ENCODE measurements at regions not wholly inside any gene's neighbourhood (a gene's known extent, or its start where the extent isn't known, plus 50 kb on each side); places are given as distances from the start of the nearest gene placed in this dataset.
A peak's percentile ranks its signal among the peaks of the same experiment; 100 is the strongest.

- DNase-seq: no peak
Measured at GRCh38 chr2:234304950-234305349, 191.9 kb downstream of the ARL4C start.

DNA sequence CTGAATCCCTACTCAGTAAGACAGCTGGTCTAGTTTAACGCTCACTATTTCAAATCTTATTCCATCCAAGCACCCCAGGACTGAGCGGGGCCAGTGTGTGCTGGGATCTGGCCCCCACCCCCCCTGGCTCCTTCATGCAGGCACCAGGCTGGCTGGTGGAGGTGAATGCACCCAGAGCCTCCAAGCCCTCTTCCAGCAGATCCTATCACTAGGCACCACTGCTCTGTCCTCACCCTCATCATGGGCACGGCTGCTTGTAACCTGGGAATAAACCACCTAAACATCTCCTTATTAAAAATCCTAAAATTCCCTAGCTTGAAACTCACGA is 194.3 kb downstream of the ARL4C start:
- DNase-seq: no peak

DNA sequence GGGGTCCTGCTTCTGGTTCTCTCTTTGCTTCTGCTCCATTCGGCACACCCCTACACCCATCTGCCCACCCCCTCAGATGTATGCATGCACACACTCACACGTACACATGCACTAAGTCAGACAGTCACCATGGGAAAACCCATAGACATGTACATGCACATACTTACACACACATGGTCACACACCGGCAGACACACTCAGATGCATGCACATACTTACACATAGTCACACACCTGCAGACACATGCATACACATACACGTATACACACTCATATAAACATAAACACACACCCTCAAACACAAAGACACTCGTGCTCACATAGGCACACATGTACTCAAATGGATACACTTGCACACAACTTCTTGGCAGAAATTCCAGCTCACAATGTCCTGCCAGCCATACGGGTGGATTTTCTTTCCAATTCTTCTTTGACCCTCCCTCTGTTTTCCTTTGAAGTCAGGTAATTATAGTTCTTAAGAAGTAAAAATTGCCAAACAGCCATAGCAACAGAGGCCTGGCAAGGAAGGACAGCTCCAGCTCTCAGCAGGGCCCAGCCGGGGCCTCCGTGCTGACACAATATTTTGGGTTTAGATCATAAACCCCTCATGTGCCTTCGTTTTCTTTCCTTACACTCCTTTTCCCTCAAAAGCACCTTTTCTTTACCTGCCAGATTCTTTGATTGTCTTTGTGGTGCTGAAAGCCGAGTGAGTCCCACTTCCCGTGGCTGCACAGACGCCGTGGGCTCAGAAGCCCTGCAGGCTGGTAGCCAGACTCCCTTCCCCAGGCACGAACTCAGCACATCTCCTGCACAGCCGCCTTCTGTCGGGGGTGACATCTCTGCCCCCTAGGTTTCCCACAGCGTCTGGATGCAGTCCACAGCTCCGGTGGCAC is 195.7 kb downstream of the ARL4C start:
- no peak for DNase-seq

GRCh38 chr2:234300391-234300925 is 196.4 kb downstream of the ARL4C start:
- no peak for DNase-seq

GRCh38 chr2:234298918-234299317 is 198.0 kb downstream of the ARL4C start:
- no peak for DNase-seq

GRCh38 chr2:234296991-234297390 is 199.9 kb downstream of the ARL4C start:
- DNase-seq: no peak

GRCh38 chr2:234293973-234294372 is 202.9 kb downstream of the ARL4C start:
- peak; percentile 44 for DNase-seq

DNA sequence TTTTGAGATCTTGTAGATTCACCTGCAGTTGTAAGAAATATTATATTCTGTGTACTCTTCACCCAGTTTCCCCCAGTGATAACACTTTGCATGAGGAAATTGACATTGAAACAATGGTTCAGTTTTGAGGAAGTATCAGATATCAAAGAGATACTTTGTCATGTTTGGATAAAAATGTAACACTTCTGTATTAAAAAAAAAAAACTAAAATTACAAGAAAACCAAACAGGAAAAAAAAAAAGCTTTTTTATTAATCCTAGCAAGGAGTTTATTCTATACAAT is 204.0 kb downstream of the ARL4C start:
- DNase-seq: no peak

- no peak for DNase-seq
Measured at GRCh38 chr2:234292205-234292961, 204.5 kb downstream of the ARL4C start.

DNA sequence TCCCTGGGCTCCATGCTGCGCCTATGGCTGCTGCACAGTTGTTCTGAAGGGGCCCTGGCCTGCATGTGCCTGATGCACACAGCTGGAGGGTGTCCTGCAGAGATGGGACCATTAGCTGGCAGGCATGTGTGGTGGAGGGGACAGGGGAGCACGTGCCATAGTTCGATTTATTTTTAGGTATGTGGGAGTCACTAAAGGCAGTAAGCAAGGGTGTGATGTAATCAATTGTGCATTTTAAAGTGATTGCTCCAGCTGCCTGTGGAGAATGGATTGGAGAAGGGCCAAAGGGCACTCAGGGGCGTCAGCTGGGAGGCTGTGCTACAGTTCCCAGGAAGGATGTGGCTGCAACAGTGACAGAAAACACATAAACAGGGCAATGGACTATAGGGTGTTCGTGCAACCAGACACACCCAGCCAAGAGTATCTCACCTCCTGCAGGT is 205.1 kb downstream of the ARL4C start:
- DNase-seq: peak; percentile 9

- no peak for DNase-seq
Measured at GRCh38 chr2:234290671-234291070, 206.2 kb downstream of the ARL4C start.

DNA sequence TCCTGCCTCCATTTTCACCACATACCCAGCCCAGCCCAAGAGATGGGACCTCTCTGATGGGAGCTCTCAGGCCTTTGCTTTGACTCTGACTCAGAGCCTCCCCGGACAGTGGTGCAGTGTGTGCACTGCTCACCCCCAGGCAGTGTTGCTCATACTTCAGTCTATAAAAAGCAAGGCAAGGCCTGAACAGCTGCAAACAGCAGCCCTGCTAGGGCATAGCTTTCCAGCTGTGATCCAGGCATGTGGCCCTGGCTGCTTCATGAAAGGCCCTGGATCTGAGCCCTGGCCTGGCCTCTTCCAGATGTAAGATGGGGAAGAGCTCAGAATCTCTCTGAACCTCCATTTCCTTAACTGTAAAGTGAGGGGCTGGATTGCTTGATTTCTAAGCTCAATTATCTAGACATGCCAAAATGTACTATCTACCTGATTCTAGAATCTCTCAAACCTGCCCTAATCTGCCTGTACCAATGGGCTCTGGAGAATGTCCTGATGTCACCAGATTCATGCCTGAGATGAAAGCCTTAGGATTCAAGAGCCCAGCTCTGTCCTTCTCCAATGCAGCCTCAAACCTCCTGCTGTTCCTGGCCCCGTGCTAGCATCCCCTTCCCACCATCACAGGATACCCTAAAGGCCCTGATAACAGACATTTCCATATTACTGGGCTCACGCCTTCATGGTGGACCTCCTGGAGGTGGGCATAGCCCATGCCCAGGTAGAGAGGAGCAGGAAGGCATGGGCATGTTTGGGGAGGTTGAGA is 206.9 kb downstream of the ARL4C start:
- DNase-seq: no peak

DNA sequence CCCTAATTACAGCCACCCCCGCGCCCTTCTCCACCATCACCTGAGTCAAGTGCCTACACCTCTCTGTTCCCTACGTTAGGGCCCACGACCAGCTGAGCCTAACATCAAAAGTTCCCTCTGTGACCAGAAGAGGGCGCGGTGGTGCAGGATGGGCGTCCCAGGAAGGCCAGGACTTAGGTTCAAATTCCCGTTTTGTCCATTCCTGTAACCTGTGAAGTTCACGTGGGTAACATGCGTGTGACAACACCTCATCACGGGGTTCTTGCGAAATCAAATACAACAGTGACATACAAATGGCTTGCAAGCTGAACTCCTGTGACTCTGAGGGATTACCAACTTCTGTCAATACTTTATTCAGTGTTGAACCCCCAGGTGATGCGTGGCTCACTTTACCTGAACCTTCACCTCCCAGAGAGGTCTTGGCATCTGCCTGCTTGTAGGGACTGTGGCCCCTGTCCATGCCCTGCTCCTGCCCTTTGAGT is 207.9 kb downstream of the ARL4C start:
- DNase-seq: peak; percentile 30

GRCh38 chr2:234287650-234288049 is 209.2 kb downstream of the ARL4C start:
- DNase-seq: no peak

DNA sequence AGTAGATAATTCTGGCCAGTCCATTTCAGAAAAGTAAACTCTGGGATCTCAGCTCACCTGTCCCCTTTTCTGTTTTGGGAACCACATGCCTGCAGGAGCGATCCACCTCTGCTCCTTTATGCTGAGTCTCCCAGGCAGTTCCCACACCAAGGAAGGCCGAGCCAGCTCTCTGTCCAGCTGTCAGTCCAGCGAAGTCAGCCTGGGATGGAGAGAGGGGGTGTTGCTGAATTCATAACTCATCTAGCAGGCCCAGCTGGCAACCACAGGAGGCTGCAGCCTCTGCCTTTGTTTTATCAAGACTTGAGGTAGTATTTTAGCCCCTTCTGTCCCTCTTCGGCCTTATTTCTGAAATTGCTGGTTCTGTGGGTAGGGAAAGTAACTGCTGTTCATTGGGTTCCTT is 209.9 kb downstream of the ARL4C start:
- no peak for DNase-seq

DNA sequence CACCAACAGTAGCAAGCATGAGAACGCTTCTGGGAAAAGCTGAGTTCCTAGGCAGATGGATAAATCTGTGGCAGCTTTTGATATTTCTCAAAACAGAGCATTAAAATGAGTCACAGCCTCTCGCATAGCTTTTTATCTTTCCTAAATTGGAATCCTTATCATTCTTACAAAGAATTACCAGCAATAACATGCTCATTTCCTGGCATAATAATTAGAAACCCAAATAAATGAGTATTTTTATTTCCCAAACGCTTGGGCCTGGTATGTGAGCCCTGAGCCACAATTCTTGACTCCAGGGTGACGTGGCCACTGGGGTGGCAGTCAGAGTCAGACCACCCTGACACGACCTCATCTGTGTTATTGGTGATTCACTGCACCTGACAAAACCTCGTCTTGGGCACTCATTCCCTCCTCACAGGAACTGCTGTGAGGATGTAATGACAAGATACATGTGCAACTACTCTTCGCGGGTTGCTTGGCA is 210.7 kb downstream of the ARL4C start:
- no peak for DNase-seq

DNA sequence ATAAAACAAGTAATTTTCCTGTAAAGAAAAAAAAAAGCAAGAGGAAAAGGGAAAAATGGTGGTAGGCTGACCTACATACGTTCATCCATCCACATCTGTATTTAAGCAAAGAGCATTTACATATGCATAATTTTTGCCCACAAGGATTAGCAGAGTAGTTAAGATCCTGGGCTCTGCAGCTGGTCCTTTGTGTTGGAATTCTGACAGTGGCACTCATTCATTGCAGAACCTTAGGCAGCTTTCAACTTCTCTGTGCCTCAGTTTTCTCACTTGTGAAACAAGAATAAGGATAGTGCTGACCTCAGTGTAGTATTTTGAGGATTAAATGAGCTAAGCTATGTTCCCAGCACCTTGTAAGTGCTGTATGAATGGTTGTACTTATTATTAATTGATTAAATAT is 211.3 kb downstream of the ARL4C start:
- DNase-seq: no peak

DNA sequence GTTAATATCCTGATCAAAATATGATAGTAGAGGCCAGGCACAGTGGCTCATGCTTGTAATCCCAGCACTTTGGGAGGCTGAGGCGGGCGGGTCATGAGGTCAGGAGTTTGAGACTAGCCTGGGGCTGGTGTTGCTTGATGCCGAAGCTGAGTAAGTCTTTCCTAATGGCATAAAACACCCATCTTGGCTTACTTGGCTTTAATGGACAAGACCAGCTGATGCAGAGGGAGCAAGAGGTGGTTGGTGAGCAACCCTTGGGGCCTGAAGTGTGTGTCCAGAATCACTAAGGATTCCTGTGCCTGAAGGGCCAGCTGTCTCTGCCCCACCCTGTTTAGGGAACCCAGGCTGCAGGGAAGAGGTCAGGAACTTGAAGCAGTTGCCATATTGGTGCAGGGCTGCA is 217.2 kb downstream of the ARL4C start:
- DNase-seq: no peak

- no peak for DNase-seq
Measured at GRCh38 chr2:234278556-234279255, 218.2 kb downstream of the ARL4C start.

DNA sequence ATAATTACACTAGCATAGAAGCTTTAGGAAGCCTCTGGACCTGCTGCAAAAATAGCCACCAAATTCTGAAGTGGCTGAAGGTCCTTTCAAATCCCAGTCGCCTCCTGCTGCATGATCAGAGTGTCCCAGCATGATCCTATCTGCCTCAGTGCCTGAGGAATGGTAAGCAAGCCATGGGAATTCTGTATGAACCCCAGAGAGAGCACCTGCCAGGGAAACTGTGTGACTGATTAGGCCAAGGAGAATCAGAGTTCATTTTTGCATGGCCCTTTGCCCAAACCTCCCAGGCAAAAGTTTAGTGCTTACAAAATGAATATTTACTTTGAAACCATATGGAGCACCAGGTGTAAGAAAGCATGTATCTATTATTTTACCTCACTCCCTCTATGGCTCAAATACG is 221.4 kb downstream of the ARL4C start:
- peak; percentile 63 for DNase-seq

- DNase-seq: no peak
Measured at GRCh38 chr2:234273887-234274584, 222.8 kb downstream of the ARL4C start.

Data from NCI-H2081 treated with DMSO at 0.1 percent for 48 hours (cell line).